MCF 10A (cell line): ENCODE measurements at regions not wholly inside any gene's neighbourhood (a gene's known extent, or its start where the extent isn't known, plus 50 kb on each side); places are given as distances from the start of the nearest gene placed in this dataset.

Source experiments
- BruUV-seq: library from RNA; stranded (reverse); fragments of 400-500 nt; replicated peaks from 2 replicates; lab custom pipeline; 2021; lab: Mats Ljungman, UMichigan
- CTCF ChIA-PET: fragments of 300-600 bp; sonication (Branson Sonifier 250); formaldehyde crosslinking; extraction: SDS; loops from one replicate; lab custom pipeline; 2021; ENCODE audit warnings: antibody characterized with exemption, inconsistent platforms; lab: Yijun Ruan, JAX
- POLR2A ChIA-PET: fragments of 300-600, 350-650 bp; sonication (Branson Sonifier 250); formaldehyde crosslinking; extraction: SDS; loops from one replicate; lab custom pipeline; 2020; ENCODE audit warnings: antibody characterized with exemption, inconsistent platforms; lab: Yijun Ruan, JAX
- DNase-seq: peaks from one replicate; pipeline ENCODE4 v3.0.0-alpha.2; 2018; ENCODE audit not compliant: unreplicated experiment
- H3K27ac Mint-ChIP-seq: one replicate; pipeline ENCODE4 v1.8.0; 2022; ENCODE audit warnings: mild to moderate bottlenecking, low read depth, mixed read lengths; ENCODE audit not compliant: unreplicated experiment
- H3K27me3 Mint-ChIP-seq: one replicate; pipeline ENCODE4 v1.8.0; 2022; ENCODE audit warnings: mixed read lengths; ENCODE audit not compliant: insufficient read depth, unreplicated experiment
- H3K36me3 Mint-ChIP-seq: one replicate; pipeline ENCODE4 v1.8.0; 2022; ENCODE audit warnings: mild to moderate bottlenecking, moderate library complexity, mixed read lengths; ENCODE audit not compliant: insufficient read depth, unreplicated experiment
- H3K4me1 Mint-ChIP-seq: one replicate; pipeline ENCODE4 v1.8.0; 2022; ENCODE audit warnings: mixed read lengths; ENCODE audit not compliant: insufficient read depth, unreplicated experiment
- H3K4me3 Mint-ChIP-seq: one replicate; pipeline ENCODE4 v1.8.0; 2022; ENCODE audit warnings: mild to moderate bottlenecking, moderate library complexity, mixed read lengths; ENCODE audit not compliant: unreplicated experiment
- H3K9me3 Mint-ChIP-seq: one replicate; pipeline ENCODE4 v1.8.0; 2022; ENCODE audit warnings: mixed read lengths; ENCODE audit not compliant: unreplicated experiment
- CTCF ChIP-seq: fragments of 200-600 bp; IDR thresholded peaks from one replicate; pipeline ENCODE4 v1.8.0; 2022; ENCODE audit warnings: antibody characterized with exemption, mild to moderate bottlenecking; ENCODE audit not compliant: unreplicated experiment
- intact Hi-C: fragments of 100-400 bp; cut with micrococcal nuclease; formaldehyde crosslinking; loops from 2 replicates; pipeline ENCODE4 v1.14.1; 2022

GRCh38 chr13:104823071-104823470, 1712.4 kb downstream of the EFNB2 start:
- Mint-ChIP-seq H3K9me3 (no peaks in the 10 kb centered on the region), H3K27me3 (no peaks in the 10 kb centered on the region), H3K4me1 (peaks cover 6% of the 10 kb centered on the region), H3K27ac (no peak overlapping the region), H3K36me3 (no peaks in the 10 kb centered on the region), H3K4me3 (no peak overlapping the region)
- intact Hi-C loops, result no loop called here
- ChIA-PET POLR2A (interaction anchor here (0.6 to 0.8 kb wide), 2 partner anchors 9 to 16 kb away, joined by 3 read pairs; no protein-coding TSS in a partner anchor), CTCF (no interaction called here)
- DNase-seq, result no peak
- TF ChIP-seq CTCF, result no peak
- BruUV-seq, result no TSS peak

- Mint-ChIP-seq H3K4me3 (no peak overlapping the region), H3K27me3 (no peaks in the 10 kb centered on the region), H3K4me1 (peaks cover 7% of the 10 kb centered on the region), H3K27ac (no peak overlapping the region), H3K9me3 (peaks cover 7% of the 10 kb centered on the region), H3K36me3 (no peaks in the 10 kb centered on the region)
- intact Hi-C loops, result no loop called here
- no peak for DNase-seq
- CTCF ChIA-PET, result interaction anchor here (0.6 kb wide), 1 partner anchor 1718 kb away, joined by 3 read pairs; no protein-coding TSS in a partner anchor
- no TSS peak for BruUV-seq
- no peak for TF ChIP-seq CTCF
- POLR2A ChIA-PET, result interaction anchor here (0.6 kb wide), 1 partner anchor 714 kb away, joined by 3 read pairs; no protein-coding TSS in a partner anchor
Measured at GRCh38 chr13:104817271-104817670, 1718.2 kb downstream of the EFNB2 start.

GRCh38 chr13:104816726-104817125, 1718.7 kb downstream of the EFNB2 start:
- Mint-ChIP-seq H3K4me1 (peaks cover 7% of the 10 kb centered on the region), H3K9me3 (peaks cover 7% of the 10 kb centered on the region), H3K36me3 (no peaks in the 10 kb centered on the region), H3K4me3 (no peak overlapping the region), H3K27ac (no peak overlapping the region), H3K27me3 (no peaks in the 10 kb centered on the region)
- peak; percentile 39 for DNase-seq
- no peak for TF ChIP-seq CTCF
- POLR2A ChIA-PET, result no interaction called here
- CTCF ChIA-PET, result interaction anchor here (0.6 kb wide), 1 partner anchor 1718 kb away, joined by 3 read pairs; no protein-coding TSS in a partner anchor
- no TSS peak for BruUV-seq
- intact Hi-C loops, result no loop called here

GRCh38 chr13:104810242-104810641, 1725.2 kb downstream of the EFNB2 start:
- intact Hi-C loops, result no loop called here
- POLR2A ChIA-PET, result interaction anchor here (1.2 kb wide), 1 partner anchor 37 kb away, joined by 4 read pairs; no protein-coding TSS in a partner anchor
- CTCF ChIA-PET, result interaction anchor here (0.7 kb wide), 1 partner anchor 1726 kb away, joined by 3 read pairs; no protein-coding TSS in a partner anchor
- no peak for TF ChIP-seq CTCF
- DNase-seq, result no peak
- Mint-ChIP-seq H3K4me1 (peaks cover 14% of the 10 kb centered on the region), H3K27ac (peak overlapping the region; percentile 63), H3K4me3 (no peak overlapping the region), H3K36me3 (no peaks in the 10 kb centered on the region), H3K9me3 (peaks cover 7% of the 10 kb centered on the region), H3K27me3 (no peaks in the 10 kb centered on the region)
- no TSS peak for BruUV-seq
